ENCODE measurements at regions not wholly inside any gene's neighbourhood (a gene's known extent, or its start where the extent isn't known, plus 50 kb on each side); places are given as distances from the start of the nearest gene placed in this dataset.

GRCh38 chr5:126373375-126374108, 49.7 kb upstream of the GRAMD2B start:
- DNase-seq: no peak
- no peaks in the 10 kb centered on the region for H3K9me3 ChIP-seq (ENCODE audit: severe bottlenecking)
- no peak for TF ChIP-seq CTCF (IDR thresholded peaks at IDR 0.05; ENCODE audit: low read depth, low read length)
- H3K36me3 ChIP-seq: no peaks in the 10 kb centered on the region
- no peaks in the 10 kb centered on the region for H3K27me3 ChIP-seq (ENCODE audit: insufficient read depth, low read depth, severe bottlenecking)
- no peak overlapping the region for H3K27ac ChIP-seq
- no peak overlapping the region for H3K4me3 ChIP-seq (ENCODE audit: low read depth, low read length)

All from WERI-Rb-1 (cell line).